Nephron progenitor cell (in vitro differentiated cells): ENCODE measurements at regions not wholly inside any gene's neighbourhood (a gene's known extent, or its start where the extent isn't known, plus 50 kb on each side); places are given as distances from the start of the nearest gene placed in this dataset.

Experiments used
- DNase-seq: peaks from one replicate; pipeline ENCODE4 v3.0.0; 2021
- H3K27ac Mint-ChIP-seq: 2 replicates; pipeline ENCODE4 v1.8.0; 2021; ENCODE audit warnings: mild to moderate bottlenecking, moderate library complexity, mixed read lengths
- H3K27me3 Mint-ChIP-seq: 2 replicates; pipeline ENCODE4 v1.8.0; 2021; ENCODE audit warnings: mild to moderate bottlenecking, low read depth, mixed read lengths; ENCODE audit not compliant: poor library complexity
- H3K36me3 Mint-ChIP-seq: 2 replicates; pipeline ENCODE4 v1.8.0; 2021; ENCODE audit warnings: low read depth, mixed read lengths
- H3K4me1 Mint-ChIP-seq: 2 replicates; pipeline ENCODE4 v1.8.0; 2021; ENCODE audit warnings: mixed read lengths
- H3K4me3 Mint-ChIP-seq: 2 replicates; pipeline ENCODE4 v1.8.0; 2021; ENCODE audit warnings: mild to moderate bottlenecking, moderate library complexity, mixed read lengths
- H3K9me3 Mint-ChIP-seq: 2 replicates; pipeline ENCODE4 v1.8.0; 2021; ENCODE audit warnings: mild to moderate bottlenecking, moderate library complexity, mixed read lengths
- TF ChIP-seq, protein P1 (sequence below): fragments of 200-600 bp; sonication (generic); IDR thresholded peaks from 2 replicates; pipeline ENCODE4 v1.5.0; 2021; ENCODE audit warnings: antibody characterized with exemption

DNA sequence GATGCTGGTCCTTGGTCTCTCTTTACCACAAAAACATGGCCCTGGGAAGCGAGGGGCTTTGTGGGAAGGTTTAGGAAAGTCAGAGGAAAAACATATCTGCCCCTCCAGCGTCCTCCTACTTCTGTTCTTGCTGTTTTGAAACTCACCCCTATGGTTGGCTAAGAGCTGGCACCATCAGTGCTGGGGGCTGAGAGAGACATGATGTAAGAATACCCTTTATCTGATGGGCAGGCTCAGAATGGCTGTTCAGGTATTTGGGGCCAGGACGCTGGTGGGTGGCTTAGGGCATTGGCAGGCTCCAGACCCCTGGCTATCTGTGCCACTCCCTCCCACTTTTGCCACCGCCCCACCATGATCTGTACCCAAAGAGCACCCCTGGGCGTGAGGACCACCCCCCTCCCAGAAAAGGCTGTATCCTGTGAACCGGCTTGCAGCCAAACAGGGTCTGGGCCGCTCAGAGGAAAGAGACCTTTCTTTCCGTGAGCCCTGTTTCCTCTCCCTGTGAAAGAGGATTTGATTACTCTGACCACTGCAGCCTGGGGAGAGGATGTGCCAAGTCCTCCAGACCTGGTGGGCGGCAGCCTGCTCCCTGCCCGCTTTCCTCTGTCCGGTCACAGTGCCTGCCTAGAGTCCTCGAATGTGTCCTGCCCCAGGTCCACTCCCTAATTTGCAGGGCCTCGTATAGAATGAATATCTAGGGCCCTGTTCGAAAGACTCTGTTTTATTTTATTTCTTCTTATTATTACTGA lies 61.3 kb upstream of the SLC6A6 start:
- Mint-ChIP-seq H3K27ac (peak overlapping the region; percentile 57), H3K4me3 (no peak overlapping the region), H3K9me3 (no peaks in the 10 kb centered on the region), H3K4me1 (peaks cover 51% of the 10 kb centered on the region), H3K27me3 (peaks cover 27% of the 10 kb centered on the region), H3K36me3 (no peaks in the 10 kb centered on the region)
- TF ChIP-seq, protein P1, sequence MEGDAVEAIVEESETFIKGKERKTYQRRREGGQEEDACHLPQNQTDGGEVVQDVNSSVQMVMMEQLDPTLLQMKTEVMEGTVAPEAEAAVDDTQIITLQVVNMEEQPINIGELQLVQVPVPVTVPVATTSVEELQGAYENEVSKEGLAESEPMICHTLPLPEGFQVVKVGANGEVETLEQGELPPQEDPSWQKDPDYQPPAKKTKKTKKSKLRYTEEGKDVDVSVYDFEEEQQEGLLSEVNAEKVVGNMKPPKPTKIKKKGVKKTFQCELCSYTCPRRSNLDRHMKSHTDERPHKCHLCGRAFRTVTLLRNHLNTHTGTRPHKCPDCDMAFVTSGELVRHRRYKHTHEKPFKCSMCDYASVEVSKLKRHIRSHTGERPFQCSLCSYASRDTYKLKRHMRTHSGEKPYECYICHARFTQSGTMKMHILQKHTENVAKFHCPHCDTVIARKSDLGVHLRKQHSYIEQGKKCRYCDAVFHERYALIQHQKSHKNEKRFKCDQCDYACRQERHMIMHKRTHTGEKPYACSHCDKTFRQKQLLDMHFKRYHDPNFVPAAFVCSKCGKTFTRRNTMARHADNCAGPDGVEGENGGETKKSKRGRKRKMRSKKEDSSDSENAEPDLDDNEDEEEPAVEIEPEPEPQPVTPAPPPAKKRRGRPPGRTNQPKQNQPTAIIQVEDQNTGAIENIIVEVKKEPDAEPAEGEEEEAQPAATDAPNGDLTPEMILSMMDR: no peak
- DNase-seq: no peak

DNA sequence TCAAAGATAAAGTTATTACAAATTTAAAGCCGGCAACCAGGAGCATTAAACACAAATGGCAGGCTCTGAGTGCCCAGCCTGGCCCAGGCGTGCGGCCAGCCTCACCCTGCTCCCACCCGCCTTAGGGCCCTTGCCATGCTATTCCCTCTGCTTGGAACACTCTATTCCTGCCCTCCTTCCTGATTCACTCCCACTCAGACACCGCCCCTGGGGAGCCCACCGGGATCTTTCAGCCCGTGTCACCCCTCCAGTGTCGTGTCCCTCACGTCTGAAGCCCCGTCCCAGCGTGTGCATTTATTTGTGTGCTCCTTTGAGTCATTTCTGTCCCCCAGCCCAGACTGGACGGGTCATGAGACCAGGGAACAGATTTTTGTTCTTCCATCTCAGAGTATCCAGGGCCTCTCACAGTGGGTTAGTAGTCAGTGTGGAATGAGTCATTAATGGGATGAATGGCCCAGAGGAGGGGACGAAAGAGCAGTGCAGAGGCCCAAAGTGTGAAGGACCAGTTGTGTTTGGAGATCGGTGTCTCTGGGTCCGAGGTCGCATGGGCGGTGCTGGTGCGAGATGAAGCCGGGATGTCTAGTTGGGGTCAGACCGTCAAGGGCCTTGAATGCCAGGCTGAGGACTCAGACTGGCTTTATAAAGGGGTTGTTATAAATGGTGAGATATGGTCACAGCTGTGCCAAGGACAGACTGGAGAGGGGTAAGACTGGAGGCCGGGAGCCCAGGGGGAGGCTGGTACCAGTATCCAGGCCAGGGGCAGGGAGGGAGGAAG lies 58.9 kb upstream of the SLC6A6 start:
- peak overlapping the region; percentile 5 for H3K27ac Mint-ChIP-seq
- TF ChIP-seq, protein P1: no peak
- DNase-seq: no peak
- peaks cover 18% of the 10 kb centered on the region for H3K27me3 Mint-ChIP-seq
- H3K36me3 Mint-ChIP-seq: no peaks in the 10 kb centered on the region
- H3K4me1 Mint-ChIP-seq: peaks cover 62% of the 10 kb centered on the region
- H3K4me3 Mint-ChIP-seq: no peak overlapping the region
- no peaks in the 10 kb centered on the region for H3K9me3 Mint-ChIP-seq

- peak overlapping the region; percentile 9 for H3K4me3 Mint-ChIP-seq
- peak overlapping the region; percentile 9 for H3K27ac Mint-ChIP-seq
- H3K4me1 Mint-ChIP-seq: peaks cover 60% of the 10 kb centered on the region
These were observed 58.1 kb upstream of the SLC6A6 start for GRCh38 chr3:14344351-14344750.

GRCh38 chr3:14345496-14346150 lies 56.8 kb upstream of the SLC6A6 start:
- TF ChIP-seq, protein P1: no peak
- H3K36me3 Mint-ChIP-seq: no peaks in the 10 kb centered on the region
- peaks cover 18% of the 10 kb centered on the region for H3K27me3 Mint-ChIP-seq
- H3K4me1 Mint-ChIP-seq: peaks cover 57% of the 10 kb centered on the region
- no peak overlapping the region for H3K4me3 Mint-ChIP-seq
- H3K27ac Mint-ChIP-seq: no peak overlapping the region
- DNase-seq: no peak
- H3K9me3 Mint-ChIP-seq: no peaks in the 10 kb centered on the region

More at GRCh38 chr3:14344351-14344750, 58.1 kb upstream of the SLC6A6 start:
- H3K9me3 Mint-ChIP-seq: no peaks in the 10 kb centered on the region
- TF ChIP-seq, protein P1: no peak
- H3K36me3 Mint-ChIP-seq: no peaks in the 10 kb centered on the region
- H3K27me3 Mint-ChIP-seq: peaks cover 18% of the 10 kb centered on the region
- DNase-seq: no peak

GRCh38 chr3:14346191-14346590 lies 56.2 kb upstream of the SLC6A6 start:
- TF ChIP-seq, protein P1: no peak
- DNase-seq: no peak
- H3K9me3 Mint-ChIP-seq: no peaks in the 10 kb centered on the region
- H3K36me3 Mint-ChIP-seq: no peaks in the 10 kb centered on the region
- H3K4me3 Mint-ChIP-seq: no peak overlapping the region
- H3K27me3 Mint-ChIP-seq: peaks cover 12% of the 10 kb centered on the region
- peaks cover 58% of the 10 kb centered on the region for H3K4me1 Mint-ChIP-seq
- peak overlapping the region; percentile 69 for H3K27ac Mint-ChIP-seq
